ENCODE measurements at regions not wholly inside any gene's neighbourhood (a gene's known extent, or its start where the extent isn't known, plus 50 kb on each side); places are given as distances from the start of the nearest gene placed in this dataset.

GRCh38 chr11:116215471-116216113 is 557.2 kb downstream of the BUD13 start:
- 83% methylated on average over 4 of the region's 4 CpGs for WGBS
- H3K27me3 ChIP-seq (ENCODE audit: control insufficient read depth in 4 of 4, insufficient read depth in 4 of 4, low read length in 3 of 4) = no peaks in the 10 kb centered on the region
- H3K27ac ChIP-seq (ENCODE audit: low read depth in 1 of 2, low read length in 2 of 2) = no peak overlapping the region
- TF ChIP-seq, protein P1, sequence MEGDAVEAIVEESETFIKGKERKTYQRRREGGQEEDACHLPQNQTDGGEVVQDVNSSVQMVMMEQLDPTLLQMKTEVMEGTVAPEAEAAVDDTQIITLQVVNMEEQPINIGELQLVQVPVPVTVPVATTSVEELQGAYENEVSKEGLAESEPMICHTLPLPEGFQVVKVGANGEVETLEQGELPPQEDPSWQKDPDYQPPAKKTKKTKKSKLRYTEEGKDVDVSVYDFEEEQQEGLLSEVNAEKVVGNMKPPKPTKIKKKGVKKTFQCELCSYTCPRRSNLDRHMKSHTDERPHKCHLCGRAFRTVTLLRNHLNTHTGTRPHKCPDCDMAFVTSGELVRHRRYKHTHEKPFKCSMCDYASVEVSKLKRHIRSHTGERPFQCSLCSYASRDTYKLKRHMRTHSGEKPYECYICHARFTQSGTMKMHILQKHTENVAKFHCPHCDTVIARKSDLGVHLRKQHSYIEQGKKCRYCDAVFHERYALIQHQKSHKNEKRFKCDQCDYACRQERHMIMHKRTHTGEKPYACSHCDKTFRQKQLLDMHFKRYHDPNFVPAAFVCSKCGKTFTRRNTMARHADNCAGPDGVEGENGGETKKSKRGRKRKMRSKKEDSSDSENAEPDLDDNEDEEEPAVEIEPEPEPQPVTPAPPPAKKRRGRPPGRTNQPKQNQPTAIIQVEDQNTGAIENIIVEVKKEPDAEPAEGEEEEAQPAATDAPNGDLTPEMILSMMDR (IDR thresholded peaks at IDR 0.05; ENCODE audit: low read depth, low read length, missing input control) = peak; percentile 0
- TF ChIP-seq FOXA1 (IDR thresholded peaks at IDR 0.05) = no peak
- TF ChIP-seq, protein P2, sequence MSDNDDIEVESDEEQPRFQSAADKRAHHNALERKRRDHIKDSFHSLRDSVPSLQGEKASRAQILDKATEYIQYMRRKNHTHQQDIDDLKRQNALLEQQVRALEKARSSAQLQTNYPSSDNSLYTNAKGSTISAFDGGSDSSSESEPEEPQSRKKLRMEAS (IDR thresholded peaks at IDR 0.05) = no peak
- TF ChIP-seq RXRA (IDR thresholded peaks at IDR 0.05) = no peak
- TF ChIP-seq SP1 (IDR thresholded peaks at IDR 0.05) = no peak
- no peak for TF ChIP-seq YY1 (IDR thresholded peaks at IDR 0.05)
- H3K36me3 ChIP-seq (ENCODE audit: control insufficient read depth in 4 of 4, insufficient read depth in 3 of 4, low read depth in 1 of 4, low read length in 3 of 4) = no peaks in the 10 kb centered on the region
- H3K4me1 ChIP-seq (ENCODE audit: control insufficient read depth in 4 of 4, insufficient read depth in 4 of 4, low read length in 3 of 4) = no peaks in the 10 kb centered on the region
- no peak for DNase-seq (ENCODE audit: low spot score)
- H3K9ac ChIP-seq (ENCODE audit: low read depth in 1 of 2, low read length in 2 of 2) = no peak overlapping the region
- H3K9me3 ChIP-seq (ENCODE audit: control insufficient read depth in 4 of 4, low read length in 3 of 4) = no peaks in the 10 kb centered on the region
- no peak overlapping the region for H3K4me3 ChIP-seq (ENCODE audit: low read depth in 1 of 3, low read length in 3 of 3)

GRCh38 chr11:116211147-116211546 is 561.6 kb downstream of the BUD13 start:
- Histone ChIP-seq H3K27me3 (ENCODE audit: control insufficient read depth in 4 of 4, insufficient read depth in 4 of 4, low read length in 3 of 4) (no peaks in the 10 kb centered on the region), H3K9me3 (ENCODE audit: control insufficient read depth in 4 of 4, low read length in 3 of 4) (no peaks in the 10 kb centered on the region), H3K4me1 (ENCODE audit: control insufficient read depth in 4 of 4, insufficient read depth in 4 of 4, low read length in 3 of 4) (no peaks in the 10 kb centered on the region), H3K9ac (ENCODE audit: low read depth in 1 of 2, low read length in 2 of 2) (no peak overlapping the region), H3K4me3 (ENCODE audit: low read depth in 1 of 3, low read length in 3 of 3) (no peak overlapping the region), H3K36me3 (ENCODE audit: control insufficient read depth in 4 of 4, insufficient read depth in 3 of 4, low read depth in 1 of 4, low read length in 3 of 4) (no peaks in the 10 kb centered on the region), H3K27ac (ENCODE audit: low read depth in 1 of 2, low read length in 2 of 2) (no peak overlapping the region)
- TF ChIP-seq ATF3 (IDR thresholded peaks at IDR 0.05) = no peak
- TF ChIP-seq NR2F2 (IDR thresholded peaks at IDR 0.05) = no peak
- no peak for TF ChIP-seq RAD21 (IDR thresholded peaks at IDR 0.05)
- TF ChIP-seq, protein P3, sequence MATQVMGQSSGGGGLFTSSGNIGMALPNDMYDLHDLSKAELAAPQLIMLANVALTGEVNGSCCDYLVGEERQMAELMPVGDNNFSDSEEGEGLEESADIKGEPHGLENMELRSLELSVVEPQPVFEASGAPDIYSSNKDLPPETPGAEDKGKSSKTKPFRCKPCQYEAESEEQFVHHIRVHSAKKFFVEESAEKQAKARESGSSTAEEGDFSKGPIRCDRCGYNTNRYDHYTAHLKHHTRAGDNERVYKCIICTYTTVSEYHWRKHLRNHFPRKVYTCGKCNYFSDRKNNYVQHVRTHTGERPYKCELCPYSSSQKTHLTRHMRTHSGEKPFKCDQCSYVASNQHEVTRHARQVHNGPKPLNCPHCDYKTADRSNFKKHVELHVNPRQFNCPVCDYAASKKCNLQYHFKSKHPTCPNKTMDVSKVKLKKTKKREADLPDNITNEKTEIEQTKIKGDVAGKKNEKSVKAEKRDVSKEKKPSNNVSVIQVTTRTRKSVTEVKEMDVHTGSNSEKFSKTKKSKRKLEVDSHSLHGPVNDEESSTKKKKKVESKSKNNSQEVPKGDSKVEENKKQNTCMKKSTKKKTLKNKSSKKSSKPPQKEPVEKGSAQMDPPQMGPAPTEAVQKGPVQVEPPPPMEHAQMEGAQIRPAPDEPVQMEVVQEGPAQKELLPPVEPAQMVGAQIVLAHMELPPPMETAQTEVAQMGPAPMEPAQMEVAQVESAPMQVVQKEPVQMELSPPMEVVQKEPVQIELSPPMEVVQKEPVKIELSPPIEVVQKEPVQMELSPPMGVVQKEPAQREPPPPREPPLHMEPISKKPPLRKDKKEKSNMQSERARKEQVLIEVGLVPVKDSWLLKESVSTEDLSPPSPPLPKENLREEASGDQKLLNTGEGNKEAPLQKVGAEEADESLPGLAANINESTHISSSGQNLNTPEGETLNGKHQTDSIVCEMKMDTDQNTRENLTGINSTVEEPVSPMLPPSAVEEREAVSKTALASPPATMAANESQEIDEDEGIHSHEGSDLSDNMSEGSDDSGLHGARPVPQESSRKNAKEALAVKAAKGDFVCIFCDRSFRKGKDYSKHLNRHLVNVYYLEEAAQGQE (IDR thresholded peaks at IDR 0.05) = no peak
- no peak for TF ChIP-seq FOXA1 (IDR thresholded peaks at IDR 0.05)
- TF ChIP-seq YY1 (IDR thresholded peaks at IDR 0.05) = no peak
- no peak for TF ChIP-seq ZBTB33 (IDR thresholded peaks at IDR 0.05)
- TF ChIP-seq, protein P1 (IDR thresholded peaks at IDR 0.05; ENCODE audit: low read depth, low read length, missing input control) = no peak
- TF ChIP-seq, protein P2 (IDR thresholded peaks at IDR 0.05) = no peak
- TF ChIP-seq HNF4A (conservative IDR thresholded peaks at IDR 0.05) = no peak
- WGBS = 72% methylated on average over 6 of the region's 6 CpGs
- no peak for DNase-seq (ENCODE audit: low spot score)
